ENCODE measurements at regions not wholly inside any gene's neighbourhood (a gene's known extent, or its start where the extent isn't known, plus 50 kb on each side); places are given as distances from the start of the nearest gene placed in this dataset.
"Not testable (repeated sequence)": the region's sequence is repeated elsewhere in the genome, so short reads cannot be mapped to it uniquely, and the experiment has no call there.

DNA sequence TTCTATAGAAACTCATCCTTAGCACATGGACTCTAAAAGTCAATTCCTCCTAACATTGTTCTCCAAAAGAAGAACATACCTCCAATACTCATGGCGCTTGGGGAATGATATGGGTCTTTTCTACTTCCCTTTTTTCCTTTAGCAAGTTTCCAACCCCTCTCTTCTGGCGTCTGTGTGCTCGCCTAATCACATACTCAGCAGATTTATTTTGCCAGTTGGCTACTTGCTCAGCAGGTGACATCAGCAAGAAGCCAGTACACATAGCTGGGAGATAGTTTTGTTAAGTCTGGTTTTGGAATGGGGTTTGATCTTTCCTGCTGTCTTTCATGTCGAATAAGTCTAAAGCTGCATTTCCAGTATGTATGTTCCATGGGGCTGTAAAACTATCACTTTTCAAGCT is 193.8 kb downstream of the POM121L12 start:
- no peak overlapping the region for H2BK120ac ChIP-seq (ENCODE audit: low read depth, low read length)
- no peak overlapping the region for H4K8ac ChIP-seq (ENCODE audit: low read depth, low read length)
- no peak overlapping the region for H2BK5ac ChIP-seq (ENCODE audit: low read length)
- no peak overlapping the region for H3K18ac ChIP-seq (ENCODE audit: low read length)
- H3K36me3 ChIP-seq (replicated peaks in 1 of 2; ENCODE audit: control insufficient read depth in 2 of 2, insufficient read depth in 2 of 2, low read length in 2 of 2) = no peaks in the 10 kb centered on the region
- H3K9ac ChIP-seq (ENCODE audit: low read depth, low read length, poor library complexity) = no peak overlapping the region
- no peak overlapping the region for H2AFZ ChIP-seq (ENCODE audit: low read length)
- H3K4me3 ChIP-seq (ENCODE audit: low read length in 2 of 2) = no peak overlapping the region
- no peak overlapping the region for H2AK5ac ChIP-seq (ENCODE audit: low read depth, low read length)
- H3K4me2 ChIP-seq (ENCODE audit: insufficient read depth, low read length, poor library complexity, severe bottlenecking) = no peak overlapping the region
- no peak overlapping the region for H3K14ac ChIP-seq (ENCODE audit: low read length)
- no peaks in the 10 kb centered on the region for H3K4me1 ChIP-seq (ENCODE audit: control insufficient read depth in 2 of 2, insufficient read depth in 1 of 2, low read depth in 1 of 2, low read length in 2 of 2)
- no peak overlapping the region for H2BK15ac ChIP-seq (ENCODE audit: low read length)
- no peak overlapping the region for H3K27ac ChIP-seq (replicated peaks; ENCODE audit: low read length)
- DNase-seq (ENCODE audit: low spot score) = no peak
- no peak overlapping the region for H4K91ac ChIP-seq (ENCODE audit: low read depth, low read length, poor library complexity)
- WGBS, 2 donors (ENCODE audit: extremely low coverage in 2 of 2, insufficient read length in 2 of 2, insufficient replicate concordance in 1 of 2) = no CpG with 5 or more reads among the region's 4 CpGs
- no peak overlapping the region for H3K23ac ChIP-seq (ENCODE audit: low read depth, low read length, poor library complexity)
- no peak overlapping the region for H3K4ac ChIP-seq (ENCODE audit: low read length)
- H2BK12ac ChIP-seq (ENCODE audit: low read length) = no peak overlapping the region
- no peaks in the 10 kb centered on the region for H3K27me3 ChIP-seq (ENCODE audit: control insufficient read depth in 3 of 3, insufficient read depth in 3 of 3, low read depth in 1 of 3, low read length in 3 of 3)
- peaks cover 0 to 2% of the 10 kb centered on the region in 2 donors for H3K9me3 ChIP-seq (replicated peaks in 1 of 2; ENCODE audit: control insufficient read depth in 2 of 2, insufficient read depth in 1 of 2, low read depth in 1 of 2, low read length in 2 of 2)
- H3K79me1 ChIP-seq (ENCODE audit: low read depth, low read length) = no peaks in the 10 kb centered on the region

DNA sequence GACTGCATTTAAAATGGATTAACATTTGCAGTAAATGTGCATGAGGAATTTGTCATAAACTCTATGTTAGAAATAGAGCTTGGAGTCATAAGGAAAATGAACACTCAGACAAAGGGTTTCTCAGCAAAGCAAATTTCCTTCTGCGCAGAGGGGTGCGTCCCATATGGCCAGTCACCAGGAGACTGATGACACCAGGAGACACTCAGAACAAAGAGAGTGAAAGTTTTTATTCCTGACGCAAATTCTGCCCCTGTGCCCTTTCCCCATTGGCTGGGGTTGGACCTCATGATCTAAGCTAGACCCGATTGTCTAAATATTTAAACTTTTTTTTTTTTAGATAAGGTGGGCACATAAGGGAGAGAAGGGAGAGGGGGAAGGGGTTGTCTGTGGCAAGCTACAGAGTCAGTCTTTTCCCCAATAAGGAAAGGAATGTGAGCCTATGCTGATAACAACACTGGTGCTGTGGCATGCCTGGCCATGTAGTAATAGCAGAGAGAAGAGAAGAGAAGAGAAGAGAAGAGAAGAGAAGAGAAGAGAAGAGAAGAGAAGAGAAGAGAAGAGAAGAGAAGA is 202.0 kb downstream of the POM121L12 start:
- Histone ChIP-seq H2BK12ac (ENCODE audit: low read length) (no peak overlapping the region), H2BK15ac (ENCODE audit: low read length) (no peak overlapping the region), H3K9me3 (replicated peaks in 1 of 2; ENCODE audit: control insufficient read depth in 2 of 2, insufficient read depth in 1 of 2, low read depth in 1 of 2, low read length in 2 of 2) (peaks cover 0 to 2% of the 10 kb centered on the region in 2 donors), H3K4me2 (ENCODE audit: insufficient read depth, low read length, poor library complexity, severe bottlenecking) (no peak overlapping the region), H4K8ac (ENCODE audit: low read depth, low read length) (no peak overlapping the region), H2AFZ (ENCODE audit: low read length) (no peak overlapping the region), H2AK5ac (ENCODE audit: low read depth, low read length) (no peak overlapping the region), H3K18ac (ENCODE audit: low read length) (no peak overlapping the region), H3K36me3 (replicated peaks in 1 of 2; ENCODE audit: control insufficient read depth in 2 of 2, insufficient read depth in 2 of 2, low read length in 2 of 2) (no peaks in the 10 kb centered on the region), H3K23ac (ENCODE audit: low read depth, low read length, poor library complexity) (no peak overlapping the region), H3K14ac (ENCODE audit: low read length) (no peak overlapping the region), H4K91ac (ENCODE audit: low read depth, low read length, poor library complexity) (no peak overlapping the region), H3K4ac (ENCODE audit: low read length) (no peak overlapping the region), H3K4me1 (ENCODE audit: control insufficient read depth in 2 of 2, insufficient read depth in 1 of 2, low read depth in 1 of 2, low read length in 2 of 2) (no peaks in the 10 kb centered on the region), H3K27ac (replicated peaks; ENCODE audit: low read length) (no peak overlapping the region), H3K4me3 (ENCODE audit: low read length in 2 of 2) (no peak overlapping the region), H3K27me3 (ENCODE audit: control insufficient read depth in 3 of 3, insufficient read depth in 3 of 3, low read depth in 1 of 3, low read length in 3 of 3) (no peaks in the 10 kb centered on the region), H2BK120ac (ENCODE audit: low read depth, low read length) (no peak overlapping the region), H2BK5ac (ENCODE audit: low read length) (no peak overlapping the region), H3K9ac (ENCODE audit: low read depth, low read length, poor library complexity) (no peak overlapping the region), H3K79me1 (ENCODE audit: low read depth, low read length) (no peaks in the 10 kb centered on the region)
- no peak for DNase-seq (ENCODE audit: low spot score)
- WGBS, 2 donors (ENCODE audit: extremely low coverage in 2 of 2, insufficient read length in 2 of 2, insufficient replicate concordance in 1 of 2) = no CpG with 5 or more reads among the region's 4 CpGs

DNA sequence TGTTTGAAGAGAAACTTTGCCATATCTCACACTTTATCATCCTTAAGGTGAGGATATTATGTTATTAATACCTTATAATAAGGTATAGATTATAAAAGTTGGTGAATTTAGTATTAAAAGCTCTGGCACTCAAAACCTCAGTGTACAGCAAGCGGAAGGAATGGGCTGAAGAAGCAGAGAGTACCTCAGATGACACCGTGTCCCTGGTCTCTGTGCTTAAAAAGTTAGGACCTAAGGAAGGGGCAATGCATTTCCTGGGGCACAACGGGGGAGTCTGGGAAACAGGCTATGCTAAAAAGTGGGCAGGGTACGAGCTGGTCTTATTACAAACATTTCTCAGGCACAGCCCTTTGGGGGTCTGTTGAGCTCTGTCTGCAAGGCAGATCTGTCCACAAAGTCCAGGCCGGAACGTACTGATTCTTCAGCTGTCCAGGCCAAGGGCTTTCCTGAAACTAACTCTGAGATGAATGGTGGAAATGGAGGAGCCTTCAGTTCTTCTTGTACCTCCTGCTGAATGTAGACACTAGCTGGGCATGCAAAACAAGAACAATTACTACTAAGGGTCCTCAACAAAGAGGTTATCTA is 202.7 kb downstream of the POM121L12 start:
- H3K23ac ChIP-seq (ENCODE audit: low read depth, low read length, poor library complexity) = no peak overlapping the region
- no peaks in the 10 kb centered on the region for H3K27me3 ChIP-seq (ENCODE audit: control insufficient read depth in 3 of 3, insufficient read depth in 3 of 3, low read depth in 1 of 3, low read length in 3 of 3)
- H2AK5ac ChIP-seq (ENCODE audit: low read depth, low read length) = no peak overlapping the region
- H3K18ac ChIP-seq (ENCODE audit: low read length) = no peak overlapping the region
- no peak overlapping the region for H3K4me2 ChIP-seq (ENCODE audit: insufficient read depth, low read length, poor library complexity, severe bottlenecking)
- H3K4me1 ChIP-seq (ENCODE audit: control insufficient read depth in 2 of 2, insufficient read depth in 1 of 2, low read depth in 1 of 2, low read length in 2 of 2) = no peaks in the 10 kb centered on the region
- H2BK120ac ChIP-seq (ENCODE audit: low read depth, low read length) = no peak overlapping the region
- no peak overlapping the region for H3K14ac ChIP-seq (ENCODE audit: low read length)
- no CpG with 5 or more reads among the region's 6 CpGs for WGBS, 2 donors (ENCODE audit: extremely low coverage in 2 of 2, insufficient read length in 2 of 2, insufficient replicate concordance in 1 of 2)
- H2BK15ac ChIP-seq (ENCODE audit: low read length) = no peak overlapping the region
- DNase-seq (ENCODE audit: low spot score) = no peak
- H4K91ac ChIP-seq (ENCODE audit: low read depth, low read length, poor library complexity) = no peak overlapping the region
- peaks cover 0 to 2% of the 10 kb centered on the region in 2 donors for H3K9me3 ChIP-seq (replicated peaks in 1 of 2; ENCODE audit: control insufficient read depth in 2 of 2, insufficient read depth in 1 of 2, low read depth in 1 of 2, low read length in 2 of 2)
- H2BK12ac ChIP-seq (ENCODE audit: low read length) = no peak overlapping the region
- no peaks in the 10 kb centered on the region for H3K79me1 ChIP-seq (ENCODE audit: low read depth, low read length)
- H3K36me3 ChIP-seq (replicated peaks in 1 of 2; ENCODE audit: control insufficient read depth in 2 of 2, insufficient read depth in 2 of 2, low read length in 2 of 2) = no peaks in the 10 kb centered on the region
- no peak overlapping the region for H3K4ac ChIP-seq (ENCODE audit: low read length)
- no peak overlapping the region for H3K4me3 ChIP-seq (ENCODE audit: low read length in 2 of 2)
- H2AFZ ChIP-seq (ENCODE audit: low read length) = peak overlapping the region; percentile 44
- H3K27ac ChIP-seq (replicated peaks; ENCODE audit: low read length) = no peak overlapping the region
- no peak overlapping the region for H2BK5ac ChIP-seq (ENCODE audit: low read length)
- no peak overlapping the region for H3K9ac ChIP-seq (ENCODE audit: low read depth, low read length, poor library complexity)
- no peak overlapping the region for H4K8ac ChIP-seq (ENCODE audit: low read depth, low read length)

DNA sequence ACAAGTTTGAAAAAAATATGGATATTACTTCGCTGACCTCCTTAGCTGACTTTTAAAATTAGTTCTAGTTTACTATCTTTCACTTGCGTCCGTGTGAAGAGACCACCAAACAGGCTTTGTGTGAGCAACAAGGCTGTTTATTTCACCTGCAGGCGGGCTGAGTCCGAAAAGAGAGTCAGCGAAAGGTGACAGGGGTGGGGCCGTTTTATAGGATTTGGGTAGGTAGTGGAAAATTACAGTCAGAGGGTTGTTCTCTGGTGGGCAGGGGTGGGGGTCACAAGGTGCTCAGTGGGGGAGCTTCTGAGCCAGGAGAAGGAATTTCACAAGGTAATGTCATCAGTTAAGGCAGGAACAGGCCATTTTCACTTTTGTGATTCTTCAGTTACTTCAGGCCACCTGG is 203.7 kb downstream of the POM121L12 start:
- not testable (repeated sequence) for H2AFZ ChIP-seq (ENCODE audit: low read length); H3K79me1 ChIP-seq (ENCODE audit: low read depth, low read length)

More for the DNA sequence above, 203.7 kb downstream of the POM121L12 start:
- not testable (repeated sequence) for H3K4ac ChIP-seq (ENCODE audit: low read length); H3K4me3 ChIP-seq (ENCODE audit: low read length in 2 of 2); DNase-seq (ENCODE audit: low spot score); H3K18ac ChIP-seq (ENCODE audit: low read length); H4K91ac ChIP-seq (ENCODE audit: low read depth, low read length, poor library complexity); H3K4me1 ChIP-seq (ENCODE audit: control insufficient read depth in 2 of 2, insufficient read depth in 1 of 2, low read depth in 1 of 2, low read length in 2 of 2); H3K4me2 ChIP-seq (ENCODE audit: insufficient read depth, low read length, poor library complexity, severe bottlenecking); H2BK120ac ChIP-seq (ENCODE audit: low read depth, low read length); H3K27me3 ChIP-seq (ENCODE audit: control insufficient read depth in 3 of 3, insufficient read depth in 3 of 3, low read depth in 1 of 3, low read length in 3 of 3); H3K9ac ChIP-seq (ENCODE audit: low read depth, low read length, poor library complexity); H2BK5ac ChIP-seq (ENCODE audit: low read length); H3K9me3 ChIP-seq (replicated peaks in 1 of 2; ENCODE audit: control insufficient read depth in 2 of 2, insufficient read depth in 1 of 2, low read depth in 1 of 2, low read length in 2 of 2); H2BK15ac ChIP-seq (ENCODE audit: low read length); H3K36me3 ChIP-seq (replicated peaks in 1 of 2; ENCODE audit: control insufficient read depth in 2 of 2, insufficient read depth in 2 of 2, low read length in 2 of 2); H4K8ac ChIP-seq (ENCODE audit: low read depth, low read length); H3K23ac ChIP-seq (ENCODE audit: low read depth, low read length, poor library complexity); H2AK5ac ChIP-seq (ENCODE audit: low read depth, low read length); H2BK12ac ChIP-seq (ENCODE audit: low read length); H3K14ac ChIP-seq (ENCODE audit: low read length); H3K27ac ChIP-seq (replicated peaks; ENCODE audit: low read length)
- no CpG with 5 or more reads among the region's 7 CpGs for WGBS, 2 donors (ENCODE audit: extremely low coverage in 2 of 2, insufficient read length in 2 of 2, insufficient replicate concordance in 1 of 2)

Data from neuronal stem cell (in vitro differentiated cells).